ENCODE measurements at regions not wholly inside any gene's neighbourhood (a gene's known extent, or its start where the extent isn't known, plus 50 kb on each side); places are given as distances from the start of the nearest gene placed in this dataset.
A peak's percentile ranks its signal among the peaks of the same experiment; 100 is the strongest.

GRCh38 chr3:178272841-178273240, 263.4 kb upstream of the KCNMB2 start:
- 54 to 61% (median 57%) methylated on average over 3 of the region's 3 CpGs for WGBS, 4 donors
- no peak for DNase-seq
- Histone ChIP-seq H3K9me3 (replicated peaks in 1 of 3) (no peaks in the 10 kb centered on the region), H3K36me3 (replicated peaks in 1 of 2) (no peaks in the 10 kb centered on the region), H3K27me3 (no peaks in the 10 kb centered on the region), H3K4me1 (replicated peaks in 1 of 2) (peaks cover 0 to 15% of the 10 kb centered on the region in 2 donors), H3K27ac (peak overlapping the region in 1 of 5 donors; percentile 15), H3K4me3 (no peak overlapping the region)
- TF ChIP-seq, protein P1, sequence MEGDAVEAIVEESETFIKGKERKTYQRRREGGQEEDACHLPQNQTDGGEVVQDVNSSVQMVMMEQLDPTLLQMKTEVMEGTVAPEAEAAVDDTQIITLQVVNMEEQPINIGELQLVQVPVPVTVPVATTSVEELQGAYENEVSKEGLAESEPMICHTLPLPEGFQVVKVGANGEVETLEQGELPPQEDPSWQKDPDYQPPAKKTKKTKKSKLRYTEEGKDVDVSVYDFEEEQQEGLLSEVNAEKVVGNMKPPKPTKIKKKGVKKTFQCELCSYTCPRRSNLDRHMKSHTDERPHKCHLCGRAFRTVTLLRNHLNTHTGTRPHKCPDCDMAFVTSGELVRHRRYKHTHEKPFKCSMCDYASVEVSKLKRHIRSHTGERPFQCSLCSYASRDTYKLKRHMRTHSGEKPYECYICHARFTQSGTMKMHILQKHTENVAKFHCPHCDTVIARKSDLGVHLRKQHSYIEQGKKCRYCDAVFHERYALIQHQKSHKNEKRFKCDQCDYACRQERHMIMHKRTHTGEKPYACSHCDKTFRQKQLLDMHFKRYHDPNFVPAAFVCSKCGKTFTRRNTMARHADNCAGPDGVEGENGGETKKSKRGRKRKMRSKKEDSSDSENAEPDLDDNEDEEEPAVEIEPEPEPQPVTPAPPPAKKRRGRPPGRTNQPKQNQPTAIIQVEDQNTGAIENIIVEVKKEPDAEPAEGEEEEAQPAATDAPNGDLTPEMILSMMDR (IDR thresholded peaks at IDR 0.05): no peak
- TF ChIP-seq POLR2A (IDR thresholded peaks at IDR 0.05): no peak
- intact Hi-C loops (cut with DNase I): no loop called here

DNA sequence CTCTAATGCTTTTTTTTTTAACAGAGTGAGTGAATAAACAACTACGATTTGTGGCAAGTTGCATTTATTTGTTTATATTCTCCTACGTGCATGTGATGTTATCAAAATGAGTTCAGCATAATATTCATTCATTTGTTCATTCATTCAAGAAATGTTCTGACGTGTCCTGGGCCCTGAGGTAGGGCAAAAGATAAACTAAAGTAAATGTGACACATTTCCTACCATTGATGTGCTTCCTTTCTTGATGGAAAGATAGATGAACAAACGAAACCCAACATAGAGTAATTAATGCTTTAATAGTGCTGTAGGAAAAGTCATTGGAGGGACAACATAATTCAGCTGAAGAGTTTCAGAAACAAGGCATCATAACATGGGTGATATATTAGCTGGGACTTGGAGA, 261.5 kb upstream of the KCNMB2 start:
- no peaks in the 10 kb centered on the region for H3K36me3 ChIP-seq (replicated peaks in 1 of 2)

GRCh38 chr3:178275311-178275710, 260.9 kb upstream of the KCNMB2 start:
- Histone ChIP-seq H3K4me3 (no peak overlapping the region), H3K27ac (no peak overlapping the region)

More for the DNA sequence above, 261.5 kb upstream of the KCNMB2 start:
- peaks cover 0 to 15% of the 10 kb centered on the region in 2 donors for H3K4me1 ChIP-seq (replicated peaks in 1 of 2)
- 88 to 93% (median 90%) methylated on average over 4 of the region's 4 CpGs for WGBS, 4 donors
- no peak for TF ChIP-seq POLR2A (IDR thresholded peaks at IDR 0.05)
- TF ChIP-seq, protein P1 (IDR thresholded peaks at IDR 0.05): no peak
- no peak for DNase-seq
- intact Hi-C loops (cut with DNase I): no loop called here
- H3K4me3 ChIP-seq: no peak overlapping the region
- H3K27ac ChIP-seq: no peak overlapping the region
- peaks cover 0 to 1% (median 0%) of the 10 kb centered on the region in 3 donors for H3K9me3 ChIP-seq (replicated peaks in 1 of 3)
- H3K27me3 ChIP-seq: no peaks in the 10 kb centered on the region

DNA sequence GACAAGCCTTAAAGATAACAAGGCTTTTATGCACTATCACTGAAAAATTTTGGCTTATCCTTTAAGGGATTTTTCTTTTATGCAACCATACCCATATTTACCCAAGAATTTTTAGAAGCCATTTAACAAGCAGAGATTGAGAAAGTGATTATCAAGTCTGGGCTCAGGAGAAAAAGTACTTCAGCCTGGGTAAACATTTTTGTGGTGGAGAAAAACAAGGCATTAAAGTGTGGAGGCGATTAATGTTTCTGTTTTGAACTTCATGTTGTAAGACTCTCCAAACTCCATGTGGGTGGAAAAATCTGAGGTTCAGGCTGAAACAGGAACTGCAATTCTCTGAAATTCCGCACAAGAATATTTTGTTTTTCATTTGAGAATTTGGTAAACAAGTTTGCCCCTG, 260.4 kb upstream of the KCNMB2 start:
- Histone ChIP-seq H3K4me3 (no peak overlapping the region), H3K27ac (no peak overlapping the region), H3K27me3 (no peaks in the 10 kb centered on the region), H3K9me3 (replicated peaks in 1 of 3) (peaks cover 0 to 6% (median 0%) of the 10 kb centered on the region in 3 donors), H3K4me1 (replicated peaks in 1 of 2) (peaks cover 0 to 15% of the 10 kb centered on the region in 2 donors), H3K36me3 (replicated peaks in 1 of 2) (no peaks in the 10 kb centered on the region)
- TF ChIP-seq POLR2A (IDR thresholded peaks at IDR 0.05): no peak
- TF ChIP-seq, protein P1 (IDR thresholded peaks at IDR 0.05): peak in 1 of 6 experiments; percentile 6
- WGBS, 4 donors: 82 to 92% (median 86%) methylated on average over 2 of the region's 2 CpGs
- DNase-seq: no peak
- intact Hi-C loops (cut with DNase I): no loop called here

More at GRCh38 chr3:178275311-178275710, 260.9 kb upstream of the KCNMB2 start:
- TF ChIP-seq, protein P1 (IDR thresholded peaks at IDR 0.05): no peak
- TF ChIP-seq POLR2A (IDR thresholded peaks at IDR 0.05): no peak
- Histone ChIP-seq H3K9me3 (replicated peaks in 1 of 3) (peaks cover 0 to 6% (median 0%) of the 10 kb centered on the region in 3 donors), H3K36me3 (replicated peaks in 1 of 2) (no peaks in the 10 kb centered on the region), H3K27me3 (no peaks in the 10 kb centered on the region), H3K4me1 (replicated peaks in 1 of 2) (peaks cover 0 to 15% of the 10 kb centered on the region in 2 donors)
- intact Hi-C loops (cut with DNase I): no loop called here
- DNase-seq: no peak

All from adrenal gland (tissue), 9 donors.